Pancreas (tissue), 10 donors: ENCODE measurements at regions not wholly inside any gene's neighbourhood (a gene's known extent, or its start where the extent isn't known, plus 50 kb on each side); places are given as distances from the start of the nearest gene placed in this dataset.

Source experiments
- ATAC-seq, 4 donors: fragments of 200-7000 bp; cut with Tn5 transposase; one replicate each; pipeline versions ENCODE4 v1.8.0 to v1.9.1; 2020; ENCODE audit warnings: mild to moderate bottlenecking in 4 of 4, moderate library complexity in 4 of 4
- DNase-seq, 6 donors: peaks; one replicate each; pipeline ENCODE4 v3.0.0-alpha.2; 2020
- FAIRE-seq: peaks from 2 replicates; lab custom pipeline; 2012; peaks lifted over from hg19 to GRCh38; lab: Jason Lieb, UNC
- H3K27ac ChIP-seq, 4 donors: fragments of 200-600 bp; sonication (generic); 1 replicate in 3 of 4; 2 replicates in 1 of 4; pipeline versions ENCODE4 v1.5.0 to v1.8.0; 2020
- H3K27me3 ChIP-seq, 4 donors: fragments of 200-600 bp; one replicate each; pipeline ENCODE4 v1.8.0; 2021
- H3K36me3 ChIP-seq, 3 donors: fragments of 200-600 bp; sonication (generic) in 1 of 3; one replicate each; pipeline versions ENCODE4 v1.5.0 to v1.8.0; 2020 to 2021
- H3K4me1 ChIP-seq, 3 donors: fragments of 200-600 bp; one replicate each; pipeline ENCODE4 v1.8.0; 2021
- H3K4me3 ChIP-seq, 4 donors: fragments of 200-600 bp; sonication (generic) in 2 of 4; one replicate each; pipeline versions ENCODE4 v1.5.0 to v1.8.0; 2020 to 2021
- H3K9me3 ChIP-seq, 4 donors: fragments of 200-600 bp; one replicate each; pipeline ENCODE4 v1.8.0; 2021
- CTCF ChIP-seq, 4 donors: fragments of 200-600 bp; sonication (generic) in 3 of 4; IDR thresholded peaks; one replicate each; pipeline versions ENCODE4 v1.5.0 to v1.8.0; 2021; ENCODE audit warnings: antibody characterized with exemption in 4 of 4
- WGBS, 2 donors: extraction: QIAGEN DNeasy Blood & Tissue Kit; methylation state at CpG; one replicate each; pipeline ENCODE4 v1.1.7; 2013; 5-methylcytosine and 5-hydroxymethylcytosine counted together
- intact Hi-C, 3 donors: fragments of 100-400 bp; cut with DNase I; formaldehyde crosslinking; loops; one replicate each; pipeline versions ENCODE4 v1.11.1 to v1.14.2; 2022
- donor health status: healthy with polysubstance abuse.
- donor health status: DM: no; HTN: no; CAD: no; lungs with moderate emphysema.
- donor health status: DM: no; HTN: no; CAD: no.
- donor health status: control.
- donor health status: control.
- donor health status: Bipolar disorder and iron deficiency.
- donor health status: DM: yes; HTN: yes; CAD: no.
- donor health status: DM: no; HTN: no; CAD: no.
- donor health status: DM: no; HTN: no; CAD: no.
- donor health status: DM: yes; HTN: yes; CAD: no.

- 83 to 88% methylated on average over 2 of the region's 2 CpGs for whole genome bisulfite sequencing, 2 donors
These were observed 161.6 kb upstream of the ANKRD28 start for GRCh38 chr3:15959434-15959811.

GRCh38 chr3:15964605-15965442 lies 167.0 kb upstream of the ANKRD28 start:
- DNase-seq = no peak
- 81 to 84% methylated on average over 17 of the region's 17 CpGs for WGBS, 2 donors
- peak in 2 of 4 donors; percentile 51 to 56 for ATAC-seq
- Histone ChIP-seq H3K4me3 (no peak overlapping the region), H3K27me3 (no peaks in the 10 kb centered on the region), H3K9me3 (no peaks in the 10 kb centered on the region), H3K27ac (no peak overlapping the region), H3K4me1 (no peaks in the 10 kb centered on the region), H3K36me3 (no peaks in the 10 kb centered on the region)
- intact Hi-C loops = no loop called here
- no peak for FAIRE-seq
- no peak for TF ChIP-seq CTCF (IDR thresholded peaks at IDR 0.05)

More at GRCh38 chr3:15959434-15959811, 161.6 kb upstream of the ANKRD28 start:
- FAIRE-seq (no peak), DNase-seq (no peak), ATAC-seq (no peak)
- intact Hi-C loops = no loop called here
- Histone ChIP-seq H3K36me3 (no peaks in the 10 kb centered on the region), H3K4me1 (no peaks in the 10 kb centered on the region), H3K27me3 (no peaks in the 10 kb centered on the region), H3K4me3 (no peak overlapping the region), H3K9me3 (no peaks in the 10 kb centered on the region), H3K27ac (no peak overlapping the region)
- no peak for TF ChIP-seq CTCF (IDR thresholded peaks at IDR 0.05)

- Histone ChIP-seq H3K27ac (no peak overlapping the region), H3K36me3 (no peaks in the 10 kb centered on the region), H3K4me1 (no peaks in the 10 kb centered on the region), H3K4me3 (no peak overlapping the region), H3K27me3 (no peaks in the 10 kb centered on the region), H3K9me3 (no peaks in the 10 kb centered on the region)
- DNase-seq (no peak), ATAC-seq (no peak), FAIRE-seq (no peak)
- 48 to 58% methylated on average over 3 of the region's 3 CpGs for whole genome bisulfite sequencing, 2 donors
- intact Hi-C loops = no loop called here
- TF ChIP-seq CTCF (IDR thresholded peaks at IDR 0.05) = no peak
These were observed 169.8 kb upstream of the ANKRD28 start for GRCh38 chr3:15967577-15967976.

- no peaks in the 10 kb centered on the region for H3K36me3 ChIP-seq
- DNase-seq (no peak), FAIRE-seq (no peak), ATAC-seq (no peak)
- WGBS, 2 donors = 89 to 93% methylated on average over 5 of the region's 5 CpGs
- intact Hi-C loops = no loop called here
- H3K27me3 ChIP-seq = no peaks in the 10 kb centered on the region
- no peak for TF ChIP-seq CTCF (IDR thresholded peaks at IDR 0.05)
- no peak overlapping the region for H3K4me3 ChIP-seq
- no peak overlapping the region for H3K27ac ChIP-seq
- no peaks in the 10 kb centered on the region for H3K9me3 ChIP-seq
- H3K4me1 ChIP-seq = no peaks in the 10 kb centered on the region
These were observed 172.3 kb upstream of the ANKRD28 start for GRCh38 chr3:15969874-15970640.
